Transverse colon (tissue), 4 donors: ENCODE measurements at regions not wholly inside any gene's neighbourhood (a gene's known extent, or its start where the extent isn't known, plus 50 kb on each side); places are given as distances from the start of the nearest gene placed in this dataset.

Experiments
- DNase-seq: peaks from one replicate; pipeline ENCODE4 v3.0.0-alpha.2; 2019
- H3K27ac ChIP-seq, 4 donors: fragments of 200-600 bp; sonication (generic); 2 replicates each; pipeline ENCODE4 v1.5.1; 2016 to 2018; ENCODE audit warnings: inconsistent platforms in 4 of 4
- H3K27me3 ChIP-seq: fragments of 200-600 bp; sonication (generic); 2 replicates; pipeline ENCODE4 v1.5.1; 2017; ENCODE audit warnings: inconsistent platforms
- H3K36me3 ChIP-seq, 4 donors: fragments of 200-600 bp; sonication (generic); 2 replicates each; pipeline ENCODE4 v1.5.1; 2017 to 2019; ENCODE audit warnings: inconsistent platforms in 4 of 4
- H3K4me1 ChIP-seq, 4 donors: fragments of 200-600 bp; sonication (generic); 2 replicates each; pipeline ENCODE4 v1.5.1; 2017 to 2020; ENCODE audit warnings: inconsistent platforms in 4 of 4
- H3K4me3 ChIP-seq, 4 donors: fragments of 200-600 bp; sonication (generic); 1 replicate in 1 of 4; 2 replicates in 3 of 4; pipeline versions ENCODE4 v1.5.1 to v1.6.1; 2017 to 2019; ENCODE audit warnings: inconsistent platforms in 4 of 4
- H3K9me3 ChIP-seq, 2 donors: fragments of 200-600 bp; sonication (generic); 2 replicates each; pipeline ENCODE4 v1.5.1; 2017 to 2019; ENCODE audit warnings: inconsistent platforms in 2 of 2
- CTCF ChIP-seq, 5 experiments: fragments of 200-600 bp in 3 of 5; fragments of 450-650 bp in 2 of 5; sonication (generic) in 3 of 5; IDR thresholded peaks; 1 replicate in 2 of 5; 2 replicates in 3 of 5; pipeline ENCODE4 v1.5.1; 2016 to 2017; ENCODE audit warnings: antibody characterized with exemption in 5 of 5, inconsistent platforms in 3 of 5, mild to moderate bottlenecking in 2 of 5, moderate library complexity in 1 of 5
- EP300 ChIP-seq: sonication (generic); formaldehyde crosslinking; IDR thresholded peaks from one replicate; pipeline ENCODE4 v1.6.1; 2017; ENCODE audit warnings: antibody characterized with exemption, low read depth
- POLR2A ChIP-seq: fragments of 450-650 bp; IDR thresholded peaks from one replicate; pipeline ENCODE4 v1.6.1; 2016; ENCODE audit warnings: antibody characterized with exemption, mild to moderate bottlenecking, moderate library complexity
- POLR2AphosphoS5 ChIP-seq, 3 donors: sonication (generic); formaldehyde crosslinking; IDR thresholded peaks; one replicate each; pipeline ENCODE4 v1.6.1; 2016; ENCODE audit warnings: antibody characterized with exemption in 3 of 3
- WGBS, 2 donors: methylation state at CpG; one replicate each; pipeline ENCODE4 v1.1.5; 2018; ENCODE audit warnings: low coverage in 1 of 2; 5-methylcytosine and 5-hydroxymethylcytosine counted together
- in situ Hi-C, 4 donors: fragments of 200-750 bp; cut with MboI; loops; one replicate each; pipeline versions ENCODE4 v1.15.0 to v1.15.1; 2017; ENCODE audit warnings: low sequenced_read_pairs in 3 of 4, low pct_ligation_motif_present in 1 of 4, low pct_unique_long_range_greater_than_20kb in 1 of 4
- intact Hi-C: fragments of 100-400 bp; cut with DNase I; formaldehyde crosslinking; loops from one replicate; pipeline ENCODE4 v1.15.1; 2023; ENCODE audit warnings: low total_unique reads

- H3K27ac ChIP-seq: no peak overlapping the region
- no peaks in the 10 kb centered on the region for H3K4me1 ChIP-seq
- H3K36me3 ChIP-seq: no peaks in the 10 kb centered on the region
- no peak overlapping the region for H3K4me3 ChIP-seq
- TF ChIP-seq POLR2AphosphoS5 (IDR thresholded peaks at IDR 0.05): no peak
- TF ChIP-seq EP300: no peak
- no peak for TF ChIP-seq POLR2A
- TF ChIP-seq CTCF (IDR thresholded peaks at IDR 0.05): no peak
- in situ Hi-C loops (no loop called here), intact Hi-C loops (no loop called here)
- H3K9me3 ChIP-seq: no peaks in the 10 kb centered on the region
- DNase-seq: no peak
- WGBS, 2 donors: 78% methylated on average over 10 of the region's 10 CpGs; no CpG with 5 or more reads in 1 of the 2 donors
- no peaks in the 10 kb centered on the region for H3K27me3 ChIP-seq
Measured at GRCh38 chr2:128685841-128686496, 367.3 kb upstream of the HS6ST1 start.

GRCh38 chr2:128686497-128686859 lies 367.8 kb upstream of the HS6ST1 start:
- in situ Hi-C loops: no loop called here
- Histone ChIP-seq H3K27me3 (no peaks in the 10 kb centered on the region), H3K9me3 (no peaks in the 10 kb centered on the region), H3K36me3 (no peaks in the 10 kb centered on the region), H3K27ac (no peak overlapping the region), H3K4me1 (no peaks in the 10 kb centered on the region), H3K4me3 (no peak overlapping the region)
- TF ChIP-seq CTCF (IDR thresholded peaks at IDR 0.05): no peak
- no peak for TF ChIP-seq POLR2A
- TF ChIP-seq EP300: no peak
- no peak for TF ChIP-seq POLR2AphosphoS5 (IDR thresholded peaks at IDR 0.05)
- 41 to 43% methylated on average over 4 of the region's 4 CpGs for WGBS, 2 donors
- intact Hi-C loops: no loop called here
- no peak for DNase-seq

- Histone ChIP-seq H3K9me3 (no peaks in the 10 kb centered on the region), H3K4me1 (no peaks in the 10 kb centered on the region), H3K27me3 (no peaks in the 10 kb centered on the region), H3K36me3 (no peaks in the 10 kb centered on the region), H3K4me3 (no peak overlapping the region), H3K27ac (no peak overlapping the region)
- WGBS, 2 donors: 70 to 100% methylated on average over 2 to 6 of the region's 6 CpGs
- DNase-seq: no peak
- intact Hi-C loops (no loop called here), in situ Hi-C loops (no loop called here)
- TF ChIP-seq POLR2A (no peak), EP300 (no peak), CTCF (IDR thresholded peaks at IDR 0.05) (no peak), POLR2AphosphoS5 (IDR thresholded peaks at IDR 0.05) (no peak)
Measured at GRCh38 chr2:128686881-128687555, 368.4 kb upstream of the HS6ST1 start.

GRCh38 chr2:128687565-128687964 lies 368.9 kb upstream of the HS6ST1 start:
- TF ChIP-seq EP300: no peak
- no peak for TF ChIP-seq CTCF (IDR thresholded peaks at IDR 0.05)
- no peak for TF ChIP-seq POLR2AphosphoS5 (IDR thresholded peaks at IDR 0.05)
- TF ChIP-seq POLR2A: no peak
- no peak overlapping the region for H3K27ac ChIP-seq
- no peaks in the 10 kb centered on the region for H3K36me3 ChIP-seq
- in situ Hi-C loops (no loop called here), intact Hi-C loops (no loop called here)
- 57% methylated on average over 4 of the region's 4 CpGs; no CpG with 5 or more reads in 1 of the 2 donors for WGBS, 2 donors
- H3K9me3 ChIP-seq: no peaks in the 10 kb centered on the region
- no peaks in the 10 kb centered on the region for H3K4me1 ChIP-seq
- no peak overlapping the region for H3K4me3 ChIP-seq
- DNase-seq: no peak
- H3K27me3 ChIP-seq: no peaks in the 10 kb centered on the region
